GM18870 (cell line): ENCODE measurements at regions not wholly inside any gene's neighbourhood (a gene's known extent, or its start where the extent isn't known, plus 50 kb on each side); places are given as distances from the start of the nearest gene placed in this dataset.
"Not testable (repeated sequence)": the region's sequence is repeated elsewhere in the genome, so short reads cannot be mapped to it uniquely, and the experiment has no call there.

Source experiments
- ATAC-seq: cut with Tn5 transposase; IDR thresholded peaks from one replicate; pipeline ENCODE4 v1.9.1; 2021; ENCODE audit warnings: moderate library complexity; ENCODE audit not compliant: unreplicated experiment

GRCh38 chr19:32063601-32064000 is 281.8 kb upstream of the ZNF507 start:
- no peak for ATAC-seq

- ATAC-seq = no peak
These were observed 279.4 kb upstream of the ZNF507 start for GRCh38 chr19:32066056-32066455.

- ATAC-seq = no peak
These were observed 277.7 kb upstream of the ZNF507 start for GRCh38 chr19:32067685-32068084.

GRCh38 chr19:32068793-32069192 is 276.6 kb upstream of the ZNF507 start:
- ATAC-seq = no peak

GRCh38 chr19:32070101-32070500 is 275.3 kb upstream of the ZNF507 start:
- ATAC-seq = no peak

- no peak for ATAC-seq
These were observed 263.4 kb upstream of the ZNF507 start for GRCh38 chr19:32082028-32082427.

GRCh38 chr19:32084756-32085363 is 260.6 kb upstream of the ZNF507 start:
- ATAC-seq = not testable (repeated sequence)

- ATAC-seq = no peak
These were observed 254.2 kb upstream of the ZNF507 start for GRCh38 chr19:32091241-32091640.

GRCh38 chr19:32097011-32097410 is 248.4 kb upstream of the ZNF507 start:
- no peak for ATAC-seq

GRCh38 chr19:32097620-32098019 is 247.8 kb upstream of the ZNF507 start:
- ATAC-seq = no peak

GRCh38 chr19:32098968-32099367 is 246.4 kb upstream of the ZNF507 start:
- no peak for ATAC-seq

GRCh38 chr19:32101206-32101605 is 244.2 kb upstream of the ZNF507 start:
- no peak for ATAC-seq

GRCh38 chr19:32103541-32103940 is 241.9 kb upstream of the ZNF507 start:
- no peak for ATAC-seq

- no peak for ATAC-seq
These were observed 241.1 kb upstream of the ZNF507 start for GRCh38 chr19:32104153-32104849.

- ATAC-seq = no peak
These were observed 240.6 kb upstream of the ZNF507 start for GRCh38 chr19:32104850-32105235.

- ATAC-seq = no peak
These were observed 239.7 kb upstream of the ZNF507 start for GRCh38 chr19:32105527-32106310.

GRCh38 chr19:32122258-32122657 is 223.2 kb upstream of the ZNF507 start:
- no peak for ATAC-seq

- no peak for ATAC-seq
These were observed 222.0 kb upstream of the ZNF507 start for GRCh38 chr19:32123355-32123940.

- ATAC-seq = no peak
These were observed 220.8 kb upstream of the ZNF507 start for GRCh38 chr19:32124585-32124984.

- ATAC-seq = no peak
These were observed 216.3 kb upstream of the ZNF507 start for GRCh38 chr19:32129141-32129540.

- no peak for ATAC-seq
These were observed 215.1 kb upstream of the ZNF507 start for GRCh38 chr19:32130332-32130731.

- no peak for ATAC-seq
These were observed 214.4 kb upstream of the ZNF507 start for GRCh38 chr19:32131005-32131404.
